CD14-positive monocyte (primary cell): ENCODE measurements at regions not wholly inside any gene's neighbourhood (a gene's known extent, or its start where the extent isn't known, plus 50 kb on each side); places are given as distances from the start of the nearest gene placed in this dataset.

ENCODE experiments used
- DNase-seq, 3 donors: peaks; one replicate each; pipeline ENCODE4 v3.0.0-alpha.2; 2011 to 2022
- H2AFZ ChIP-seq: 2 replicates; pipeline ENCODE4 v1.6.0; 2012; ENCODE audit warnings: mild to moderate bottlenecking, low read depth, low read length, inconsistent platforms; ENCODE audit not compliant: insufficient read depth, poor library complexity, severe bottlenecking
- H3K27ac ChIP-seq, 2 donors: 1 replicate in 1 of 2; 2 replicates in 1 of 2; pipeline ENCODE4 v1.5.1; 2012 to 2013; ENCODE audit warnings: low read length in 2 of 2, control low read depth in 1 of 2, inconsistent platforms in 1 of 2, low read depth in 1 of 2, mild to moderate bottlenecking in 1 of 2
- H3K27me3 ChIP-seq, 2 donors: one replicate each; pipeline versions ENCODE4 v1.6.0 to v1.6.1; 2011 to 2013; ENCODE audit warnings: low read length in 2 of 2; ENCODE audit not compliant: control insufficient read depth in 2 of 2, insufficient read depth in 2 of 2
- H3K36me3 ChIP-seq, 2 donors: replicated peaks in 1 of 2; 1 replicate in 1 of 2; 2 replicates in 1 of 2; pipeline versions ENCODE4 v1.5.1 to v1.6.1; 2012 to 2013; ENCODE audit warnings: low read length in 2 of 2, control low read depth in 1 of 2, inconsistent platforms in 1 of 2, mild to moderate bottlenecking in 1 of 2; ENCODE audit not compliant: insufficient read depth in 2 of 2, control insufficient read depth in 1 of 2
- H3K4me1 ChIP-seq, 2 donors: 1 replicate in 1 of 2; 2 replicates in 1 of 2; pipeline versions ENCODE4 v1.5.1 to v1.6.1; 2012 to 2013; ENCODE audit warnings: low read length in 2 of 2, control low read depth in 1 of 2, inconsistent platforms in 1 of 2, mild to moderate bottlenecking in 1 of 2, moderate library complexity in 1 of 2; ENCODE audit not compliant: insufficient read depth in 2 of 2, control insufficient read depth in 1 of 2
- H3K4me2 ChIP-seq: replicated peaks from 2 replicates; pipeline ENCODE3; 2012; ENCODE audit warnings: low read length, moderate library complexity, mild to moderate bottlenecking; ENCODE audit not compliant: poor library complexity, severe bottlenecking; ENCODE audit errors: extremely low read depth
- H3K4me3 ChIP-seq, 3 experiments: fragments of 200-600 bp in 1 of 3; sonication (generic) in 1 of 3; replicated peaks in 1 of 3; 1 replicate in 2 of 3; 2 replicates in 1 of 3; pipeline ENCODE4 v1.5.1; 2011 to 2013; ENCODE audit warnings: low read length in 3 of 3, mild to moderate bottlenecking in 3 of 3, control low read depth in 2 of 3, low read depth in 2 of 3, inconsistent platforms in 1 of 3, moderate library complexity in 1 of 3
- H3K79me2 ChIP-seq: 2 replicates; pipeline ENCODE4 v1.6.0; 2012; ENCODE audit warnings: mild to moderate bottlenecking, control low read depth, inconsistent platforms, low read length, moderate library complexity; ENCODE audit not compliant: insufficient read depth
- H3K9ac ChIP-seq: 2 replicates; pipeline ENCODE4 v1.6.0; 2017; ENCODE audit warnings: low read length, mild to moderate bottlenecking; ENCODE audit not compliant: insufficient read depth, poor library complexity, severe bottlenecking
- H3K9me3 ChIP-seq, 2 donors: replicated peaks in 1 of 2; 1 replicate in 1 of 2; 2 replicates in 1 of 2; pipeline versions ENCODE4 v1.5.1 to v1.6.1; 2012 to 2013; ENCODE audit warnings: low read length in 2 of 2, control low read depth in 1 of 2; ENCODE audit not compliant: control insufficient read depth in 1 of 2, insufficient read depth in 1 of 2
- H4K20me1 ChIP-seq: 2 replicates; pipeline ENCODE4 v1.6.0; 2012; ENCODE audit warnings: mild to moderate bottlenecking, low read length, control low read depth, moderate library complexity; ENCODE audit not compliant: insufficient read depth
- H3K27ac Mint-ChIP-seq, 7 donors: one replicate each; pipeline ENCODE4 v1.8.0; 2020; ENCODE audit warnings: mild to moderate bottlenecking in 7 of 7, mixed read lengths in 7 of 7, moderate library complexity in 6 of 7, inconsistent platforms in 2 of 7
- H3K27me3 Mint-ChIP-seq, 3 donors: one replicate each; pipeline ENCODE4 v1.8.0; 2021 to 2022; ENCODE audit warnings: low read depth in 3 of 3, mild to moderate bottlenecking in 3 of 3, mixed read lengths in 3 of 3, moderate library complexity in 3 of 3, inconsistent platforms in 1 of 3
- H3K36me3 Mint-ChIP-seq, 2 donors: one replicate each; pipeline ENCODE4 v1.8.0; 2020; ENCODE audit warnings: mixed read lengths in 2 of 2, inconsistent platforms in 1 of 2, mild to moderate bottlenecking in 1 of 2
- H3K4me1 Mint-ChIP-seq: one replicate; pipeline ENCODE4 v1.8.0; 2020; ENCODE audit warnings: mild to moderate bottlenecking, mixed read lengths
- H3K4me3 Mint-ChIP-seq, 2 donors: one replicate each; pipeline ENCODE4 v1.8.0; 2020; ENCODE audit warnings: mild to moderate bottlenecking in 2 of 2, mixed read lengths in 2 of 2, moderate library complexity in 1 of 2
- H3K9me3 Mint-ChIP-seq, 7 donors: one replicate each; pipeline ENCODE4 v1.8.0; 2020 to 2022; ENCODE audit warnings: mixed read lengths in 7 of 7, mild to moderate bottlenecking in 6 of 7, moderate library complexity in 6 of 7, inconsistent platforms in 2 of 7
- WGBS: methylation state at CpG from one replicate; pipeline ENCODE4 v1.1.5; 2013; ENCODE audit warnings: missing lambda C conversion rate; ENCODE audit not compliant: insufficient coverage; 5-methylcytosine and 5-hydroxymethylcytosine counted together
- intact Hi-C, 2 donors: fragments of 100-400 bp; cut with micrococcal nuclease; formaldehyde crosslinking; loops; one replicate each; pipeline versions ENCODE4 v1.15.0 to v1.15.1; 2023
- TF ChIP-seq, protein P1 (sequence below): fragments of 200-600 bp; IDR thresholded peaks from one replicate; pipeline ENCODE4 v1.8.0; 2022; ENCODE audit warnings: antibody characterized with exemption, mild to moderate bottlenecking

DNA sequence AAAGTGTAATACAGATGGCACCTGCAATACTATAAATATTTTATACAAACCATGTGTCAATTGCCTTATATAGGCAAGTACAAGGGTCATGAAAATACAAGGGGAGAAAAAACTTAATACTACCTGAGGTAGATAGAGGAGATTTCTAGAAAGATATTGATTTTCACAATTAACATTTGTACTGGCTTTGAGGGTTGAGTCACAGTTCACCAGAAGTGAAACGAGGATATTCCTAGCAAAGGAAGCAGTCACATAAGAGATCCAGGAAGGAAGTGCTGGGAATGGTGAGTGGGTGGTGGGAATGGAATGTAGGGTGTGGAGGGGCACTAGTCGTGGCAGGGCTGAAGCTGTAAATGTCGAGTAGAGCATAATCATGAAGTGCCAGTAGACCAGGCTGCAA is 108.7 kb downstream of the P2RY1 start:
- Histone ChIP-seq H3K36me3 (no peaks in the 10 kb centered on the region), H4K20me1 (no peaks in the 10 kb centered on the region), H3K4me2 (no peak overlapping the region), H3K4me3 (no peak overlapping the region), H3K9me3 (no peaks in the 10 kb centered on the region), H3K27ac (no peak overlapping the region), H3K4me1 (no peaks in the 10 kb centered on the region), H2AFZ (no peak overlapping the region), H3K27me3 (no peaks in the 10 kb centered on the region), H3K9ac (no peak overlapping the region), H3K79me2 (no peaks in the 10 kb centered on the region)
- TF ChIP-seq, protein P1, sequence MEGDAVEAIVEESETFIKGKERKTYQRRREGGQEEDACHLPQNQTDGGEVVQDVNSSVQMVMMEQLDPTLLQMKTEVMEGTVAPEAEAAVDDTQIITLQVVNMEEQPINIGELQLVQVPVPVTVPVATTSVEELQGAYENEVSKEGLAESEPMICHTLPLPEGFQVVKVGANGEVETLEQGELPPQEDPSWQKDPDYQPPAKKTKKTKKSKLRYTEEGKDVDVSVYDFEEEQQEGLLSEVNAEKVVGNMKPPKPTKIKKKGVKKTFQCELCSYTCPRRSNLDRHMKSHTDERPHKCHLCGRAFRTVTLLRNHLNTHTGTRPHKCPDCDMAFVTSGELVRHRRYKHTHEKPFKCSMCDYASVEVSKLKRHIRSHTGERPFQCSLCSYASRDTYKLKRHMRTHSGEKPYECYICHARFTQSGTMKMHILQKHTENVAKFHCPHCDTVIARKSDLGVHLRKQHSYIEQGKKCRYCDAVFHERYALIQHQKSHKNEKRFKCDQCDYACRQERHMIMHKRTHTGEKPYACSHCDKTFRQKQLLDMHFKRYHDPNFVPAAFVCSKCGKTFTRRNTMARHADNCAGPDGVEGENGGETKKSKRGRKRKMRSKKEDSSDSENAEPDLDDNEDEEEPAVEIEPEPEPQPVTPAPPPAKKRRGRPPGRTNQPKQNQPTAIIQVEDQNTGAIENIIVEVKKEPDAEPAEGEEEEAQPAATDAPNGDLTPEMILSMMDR: no peak
- Mint-ChIP-seq H3K36me3 (no peaks in the 10 kb centered on the region), H3K4me3 (peak overlapping the region in 1 of 2 donors; percentile 20), H3K27ac (no peak overlapping the region), H3K4me1 (no peaks in the 10 kb centered on the region), H3K9me3 (no peaks in the 10 kb centered on the region), H3K27me3 (no peaks in the 10 kb centered on the region)
- WGBS: 47% methylated on average over 3 of the region's 3 CpGs
- intact Hi-C loops: no loop called here
- no peak for DNase-seq

DNA sequence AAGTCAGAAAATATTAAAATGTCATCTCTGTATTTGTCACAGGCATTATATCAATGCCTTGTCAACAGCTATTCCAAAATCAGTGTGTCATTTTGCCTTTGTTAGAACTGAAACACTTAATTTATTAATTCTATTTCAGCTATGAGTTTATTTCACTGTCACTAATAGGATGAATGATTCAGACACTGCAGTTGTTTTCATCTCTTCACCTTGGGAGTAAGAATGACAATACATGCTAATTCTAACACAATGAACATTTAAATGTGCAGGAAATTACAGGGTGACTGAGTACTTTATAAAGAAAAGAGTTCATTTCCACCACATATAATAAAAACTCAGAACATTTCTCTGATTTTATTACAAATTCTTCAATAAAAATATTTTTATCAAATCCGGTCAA is 109.7 kb downstream of the P2RY1 start:
- no peaks in the 10 kb centered on the region for H3K27me3 ChIP-seq
- intact Hi-C loops: no loop called here
- H3K4me2 ChIP-seq: no peak overlapping the region
- no peaks in the 10 kb centered on the region for H3K9me3 ChIP-seq
- Mint-ChIP-seq H3K36me3 (no peaks in the 10 kb centered on the region), H3K27ac (no peak overlapping the region), H3K27me3 (no peaks in the 10 kb centered on the region), H3K4me3 (no peak overlapping the region), H3K4me1 (no peaks in the 10 kb centered on the region), H3K9me3 (no peaks in the 10 kb centered on the region)
- no peak overlapping the region for H3K9ac ChIP-seq
- no peaks in the 10 kb centered on the region for H4K20me1 ChIP-seq
- H3K4me3 ChIP-seq: no peak overlapping the region
- no peak overlapping the region for H2AFZ ChIP-seq
- DNase-seq: no peak
- H3K36me3 ChIP-seq: no peaks in the 10 kb centered on the region
- TF ChIP-seq, protein P1: no peak
- no CpG with 5 or more reads among the region's 1 CpG for WGBS
- no peak overlapping the region for H3K27ac ChIP-seq
- no peaks in the 10 kb centered on the region for H3K4me1 ChIP-seq
- H3K79me2 ChIP-seq: no peaks in the 10 kb centered on the region
